ENCODE measurements at regions not wholly inside any gene's neighbourhood (a gene's known extent, or its start where the extent isn't known, plus 50 kb on each side); places are given as distances from the start of the nearest gene placed in this dataset.

DNA sequence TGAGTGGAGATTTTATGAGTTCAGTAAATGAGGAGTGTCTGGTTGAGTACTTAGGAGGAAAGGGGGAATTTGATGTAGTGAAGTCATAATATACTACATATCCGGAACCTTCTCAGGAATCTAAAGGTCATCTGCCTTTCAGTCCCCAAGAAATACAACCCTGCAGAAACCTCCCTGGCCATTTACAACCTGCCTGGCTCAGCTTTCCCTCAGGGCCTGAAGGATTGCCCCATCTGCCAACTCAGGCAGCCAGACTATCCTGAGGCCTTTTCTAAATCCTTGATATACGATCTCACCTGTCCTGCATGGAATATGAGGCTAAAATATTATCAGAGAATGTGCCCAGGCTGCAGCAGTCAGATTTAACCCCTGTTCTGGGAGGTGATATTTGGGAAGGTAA, 165.4 kb upstream of the SPOPL start:
- Histone ChIP-seq H3K56ac (ENCODE audit: insufficient read length, low read depth, low read length) (no peak overlapping the region), H2BK12ac (ENCODE audit: insufficient read length, low read depth, low read length) (no peak overlapping the region), H2BK5ac (ENCODE audit: insufficient read length, low read length) (no peak overlapping the region), H4K20me1 (ENCODE audit: control insufficient read depth, insufficient read depth, insufficient read length) (no peaks in the 10 kb centered on the region), H3K27me3 (ENCODE audit: insufficient read depth, low read length) (no peaks in the 10 kb centered on the region), H3K23me2 (ENCODE audit: insufficient read length, low read depth, low read length, poor library complexity, severe bottlenecking) (no peaks in the 10 kb centered on the region), H2AK5ac (ENCODE audit: insufficient read length, low read length) (no peak overlapping the region), H4K5ac (ENCODE audit: insufficient read length, low read depth, low read length) (no peak overlapping the region), H4K91ac (ENCODE audit: insufficient read length, low read depth, low read length) (no peak overlapping the region), H3K4me1 (ENCODE audit: insufficient read depth, low read length) (no peaks in the 10 kb centered on the region), H3K9ac (ENCODE audit: extremely low read depth, insufficient read length, low read length) (no peak overlapping the region), H3K18ac (ENCODE audit: insufficient read length, low read depth, low read length) (no peak overlapping the region), H3K9me3 (ENCODE audit: control insufficient read depth, low read depth, low read length) (no peaks in the 10 kb centered on the region), H3K27ac (ENCODE audit: insufficient read length, low read depth, low read length) (no peak overlapping the region), H3K4ac (ENCODE audit: low read depth, low read length) (no peak overlapping the region), H2AFZ (ENCODE audit: low read length) (no peak overlapping the region), H3K79me1 (ENCODE audit: insufficient read depth, low read depth, low read length, poor library complexity, severe bottlenecking) (no peaks in the 10 kb centered on the region), H3K23ac (ENCODE audit: insufficient read length, low read depth, low read length) (no peak overlapping the region), H3K4me2 (ENCODE audit: insufficient read depth, insufficient read length, low read length) (no peak overlapping the region), H3K79me2 (ENCODE audit: insufficient read depth, low read length) (no peaks in the 10 kb centered on the region), H4K8ac (replicated peaks; ENCODE audit: insufficient read length, low read depth, low read length) (no peak overlapping the region), H3T11ph (ENCODE audit: low read length) (no peak overlapping the region), H3K14ac (ENCODE audit: insufficient read depth, low read length) (no peak overlapping the region), H2BK120ac (ENCODE audit: low read depth, low read length, poor library complexity, severe bottlenecking) (no peak overlapping the region), H2BK15ac (ENCODE audit: low read depth, low read length) (no peak overlapping the region), H2BK20ac (ENCODE audit: low read depth, low read length, poor library complexity, severe bottlenecking) (no peak overlapping the region)
- no peak overlapping the region for H3K27ac Mint-ChIP-seq
- TF ChIP-seq, protein P1, sequence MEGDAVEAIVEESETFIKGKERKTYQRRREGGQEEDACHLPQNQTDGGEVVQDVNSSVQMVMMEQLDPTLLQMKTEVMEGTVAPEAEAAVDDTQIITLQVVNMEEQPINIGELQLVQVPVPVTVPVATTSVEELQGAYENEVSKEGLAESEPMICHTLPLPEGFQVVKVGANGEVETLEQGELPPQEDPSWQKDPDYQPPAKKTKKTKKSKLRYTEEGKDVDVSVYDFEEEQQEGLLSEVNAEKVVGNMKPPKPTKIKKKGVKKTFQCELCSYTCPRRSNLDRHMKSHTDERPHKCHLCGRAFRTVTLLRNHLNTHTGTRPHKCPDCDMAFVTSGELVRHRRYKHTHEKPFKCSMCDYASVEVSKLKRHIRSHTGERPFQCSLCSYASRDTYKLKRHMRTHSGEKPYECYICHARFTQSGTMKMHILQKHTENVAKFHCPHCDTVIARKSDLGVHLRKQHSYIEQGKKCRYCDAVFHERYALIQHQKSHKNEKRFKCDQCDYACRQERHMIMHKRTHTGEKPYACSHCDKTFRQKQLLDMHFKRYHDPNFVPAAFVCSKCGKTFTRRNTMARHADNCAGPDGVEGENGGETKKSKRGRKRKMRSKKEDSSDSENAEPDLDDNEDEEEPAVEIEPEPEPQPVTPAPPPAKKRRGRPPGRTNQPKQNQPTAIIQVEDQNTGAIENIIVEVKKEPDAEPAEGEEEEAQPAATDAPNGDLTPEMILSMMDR (conservative IDR thresholded peaks at IDR 0.05), result no peak
- DNase-seq, result no peak
- H3K4me1 Mint-ChIP-seq, result 0 out of 4 replicates have a peak, but pooled peaks cover 0 to 3% of the 10 kb centered on the region in 2 experiments
- H3K4me3 Mint-ChIP-seq, result no peak overlapping the region
- H3K9me3 Mint-ChIP-seq, result no peaks in the 10 kb centered on the region
- WGBS (ENCODE audit: extremely low coverage, insufficient read length, low lambda C conversion rate), result no CpG with 5 or more reads among the region's 2 CpGs
- H3K27me3 Mint-ChIP-seq (ENCODE audit: low read depth), result no peaks in the 10 kb centered on the region
- H3K36me3 Mint-ChIP-seq (ENCODE audit: insufficient read depth in 1 of 3, low read depth in 3 of 3), result no peaks in the 10 kb centered on the region

Measured in H9 (cell line).